ENCODE measurements at regions not wholly inside any gene's neighbourhood (a gene's known extent, or its start where the extent isn't known, plus 50 kb on each side); places are given as distances from the start of the nearest gene placed in this dataset.

- DNase-seq, result no peak
These were observed 52.4 kb upstream of the SELENOK start for GRCh38 chr3:53944028-53944427.

DNA sequence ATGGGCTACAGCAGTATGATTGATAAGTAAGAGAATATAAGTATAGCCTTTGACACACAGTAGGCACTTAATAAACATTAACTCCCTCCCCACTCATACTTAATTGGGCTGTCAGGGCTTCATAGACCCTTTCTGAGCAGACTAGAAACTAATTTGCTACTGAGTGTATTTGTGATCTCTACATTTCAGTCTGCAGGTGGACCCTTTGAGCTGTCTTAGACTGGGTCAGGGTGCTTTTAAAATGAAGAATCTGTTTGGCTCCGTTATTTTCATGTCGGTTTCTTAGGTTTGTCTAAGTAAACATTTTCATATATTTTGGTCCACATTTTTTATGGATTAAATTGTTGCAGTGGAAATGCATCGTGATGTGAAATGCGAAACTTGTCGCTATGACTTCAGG is 50.3 kb upstream of the SELENOK start:
- DNase-seq, result no peak
